ENCODE measurements at regions not wholly inside any gene's neighbourhood (a gene's known extent, or its start where the extent isn't known, plus 50 kb on each side); places are given as distances from the start of the nearest gene placed in this dataset.
"Not testable (repeated sequence)": the region's sequence is repeated elsewhere in the genome, so short reads cannot be mapped to it uniquely, and the experiment has no call there.

- no peak for DNase-seq
- in situ Hi-C loops (cut with HindIII; ENCODE audit: low pct_ligation_motif_present, low pct_unique_long_range_greater_than_20kb, low sequenced_read_pairs): no loop called here
Measured at GRCh38 chr12:82300611-82301010, 57.6 kb downstream of the CCDC59 start.

GRCh38 chr12:82299319-82300025, 58.7 kb downstream of the CCDC59 start:
- in situ Hi-C loops (cut with HindIII; ENCODE audit: low pct_ligation_motif_present, low pct_unique_long_range_greater_than_20kb, low sequenced_read_pairs): no loop called here
- no peak for DNase-seq

- DNase-seq: no peak
- in situ Hi-C loops (cut with HindIII; ENCODE audit: low pct_ligation_motif_present, low pct_unique_long_range_greater_than_20kb, low sequenced_read_pairs): no loop called here
Measured at GRCh38 chr12:82290415-82290814, 67.8 kb downstream of the CCDC59 start.

- DNase-seq; in situ Hi-C loops (cut with HindIII; ENCODE audit: low pct_ligation_motif_present, low pct_unique_long_range_greater_than_20kb, low sequenced_read_pairs): not testable (repeated sequence)
Measured at GRCh38 chr12:82281335-82281734, 76.9 kb downstream of the CCDC59 start.

GRCh38 chr12:82279536-82280058, 78.6 kb downstream of the CCDC59 start:
- in situ Hi-C loops (cut with HindIII; ENCODE audit: low pct_ligation_motif_present, low pct_unique_long_range_greater_than_20kb, low sequenced_read_pairs): no loop called here
- no peak for DNase-seq

GRCh38 chr12:82277582-82277981, 80.6 kb downstream of the CCDC59 start:
- no peak for DNase-seq
- in situ Hi-C loops (cut with HindIII; ENCODE audit: low pct_ligation_motif_present, low pct_unique_long_range_greater_than_20kb, low sequenced_read_pairs): no loop called here

- no peak for DNase-seq
- in situ Hi-C loops (cut with HindIII; ENCODE audit: low pct_ligation_motif_present, low pct_unique_long_range_greater_than_20kb, low sequenced_read_pairs): no loop called here
Measured at GRCh38 chr12:82242729-82243128, 115.5 kb downstream of the CCDC59 start.

GRCh38 chr12:82225871-82226270, 132.3 kb downstream of the CCDC59 start:
- DNase-seq: no peak
- in situ Hi-C loops (cut with HindIII; ENCODE audit: low pct_ligation_motif_present, low pct_unique_long_range_greater_than_20kb, low sequenced_read_pairs): no loop called here

GRCh38 chr12:82223426-82223825, 134.8 kb downstream of the CCDC59 start:
- in situ Hi-C loops (cut with HindIII; ENCODE audit: low pct_ligation_motif_present, low pct_unique_long_range_greater_than_20kb, low sequenced_read_pairs): no loop called here
- no peak for DNase-seq

GRCh38 chr12:82216475-82216874, 141.7 kb downstream of the CCDC59 start:
- in situ Hi-C loops (cut with HindIII; ENCODE audit: low pct_ligation_motif_present, low pct_unique_long_range_greater_than_20kb, low sequenced_read_pairs): no loop called here
- DNase-seq: no peak

GRCh38 chr12:82213761-82214160, 144.4 kb downstream of the CCDC59 start:
- no peak for DNase-seq
- in situ Hi-C loops (cut with HindIII; ENCODE audit: low pct_ligation_motif_present, low pct_unique_long_range_greater_than_20kb, low sequenced_read_pairs): no loop called here

- in situ Hi-C loops (cut with HindIII; ENCODE audit: low pct_ligation_motif_present, low pct_unique_long_range_greater_than_20kb, low sequenced_read_pairs): no loop called here
- no peak for DNase-seq
Measured at GRCh38 chr12:82210882-82211281, 147.3 kb downstream of the CCDC59 start.

- in situ Hi-C loops (cut with HindIII; ENCODE audit: low pct_ligation_motif_present, low pct_unique_long_range_greater_than_20kb, low sequenced_read_pairs): no loop called here
- no peak for DNase-seq
Measured at GRCh38 chr12:82209533-82209932, 148.7 kb downstream of the CCDC59 start.

- in situ Hi-C loops (cut with HindIII; ENCODE audit: low pct_ligation_motif_present, low pct_unique_long_range_greater_than_20kb, low sequenced_read_pairs): no loop called here
- no peak for DNase-seq
Measured at GRCh38 chr12:82207556-82207955, 150.6 kb downstream of the CCDC59 start.

GRCh38 chr12:82203086-82203485, 155.1 kb downstream of the CCDC59 start:
- in situ Hi-C loops (cut with HindIII; ENCODE audit: low pct_ligation_motif_present, low pct_unique_long_range_greater_than_20kb, low sequenced_read_pairs): no loop called here

GRCh38 chr12:82187595-82187994, 170.6 kb downstream of the CCDC59 start:
- no peak for DNase-seq
- in situ Hi-C loops (cut with HindIII; ENCODE audit: low pct_ligation_motif_present, low pct_unique_long_range_greater_than_20kb, low sequenced_read_pairs): no loop called here

More at GRCh38 chr12:82203086-82203485, 155.1 kb downstream of the CCDC59 start:
- no peak for DNase-seq

GRCh38 chr12:82187011-82187410, 171.2 kb downstream of the CCDC59 start:
- in situ Hi-C loops (cut with HindIII; ENCODE audit: low pct_ligation_motif_present, low pct_unique_long_range_greater_than_20kb, low sequenced_read_pairs): no loop called here

GRCh38 chr12:82186282-82186681, 171.9 kb downstream of the CCDC59 start:
- in situ Hi-C loops (cut with HindIII; ENCODE audit: low pct_ligation_motif_present, low pct_unique_long_range_greater_than_20kb, low sequenced_read_pairs): no loop called here
- DNase-seq: no peak

More at GRCh38 chr12:82187011-82187410, 171.2 kb downstream of the CCDC59 start:
- no peak for DNase-seq

GRCh38 chr12:82184844-82185243, 173.3 kb downstream of the CCDC59 start:
- in situ Hi-C loops (cut with HindIII; ENCODE audit: low pct_ligation_motif_present, low pct_unique_long_range_greater_than_20kb, low sequenced_read_pairs): no loop called here
- DNase-seq: no peak

GRCh38 chr12:82182601-82183190, 175.5 kb downstream of the CCDC59 start:
- in situ Hi-C loops (cut with HindIII; ENCODE audit: low pct_ligation_motif_present, low pct_unique_long_range_greater_than_20kb, low sequenced_read_pairs): no loop called here
- no peak for DNase-seq

All from ACHN (cell line).